ENCODE measurements at regions not wholly inside any gene's neighbourhood (a gene's known extent, or its start where the extent isn't known, plus 50 kb on each side); places are given as distances from the start of the nearest gene placed in this dataset.

GRCh38 chr1:200310824-200311223 lies 99.0 kb downstream of the ZNF281 start:
- Histone ChIP-seq H3K36me3 (ENCODE audit: control insufficient read depth in 2 of 3, insufficient read depth in 3 of 3, low read length in 3 of 3) (no peaks in the 10 kb centered on the region), H3K27ac (ENCODE audit: low read depth in 2 of 2, low read length in 2 of 2) (no peak overlapping the region), H3K4me1 (ENCODE audit: control insufficient read depth in 2 of 3, insufficient read depth in 2 of 3, low read depth in 1 of 3, low read length in 3 of 3) (no peaks in the 10 kb centered on the region), H3K9me3 (ENCODE audit: control insufficient read depth in 2 of 3, insufficient read depth in 1 of 3, low read length in 3 of 3) (no peaks in the 10 kb centered on the region), H3K9ac (ENCODE audit: low read length in 3 of 3) (no peak overlapping the region), H3K4me3 (ENCODE audit: low read length in 3 of 3) (no peak overlapping the region), H3K27me3 (ENCODE audit: control insufficient read depth, insufficient read depth, low read length) (no peaks in the 10 kb centered on the region)
- intact Hi-C loops (cut with DNase I), result no loop called here
- FAIRE-seq, result no peak
- no peak for DNase-seq
- TF ChIP-seq CTCF (IDR thresholded peaks at IDR 0.05; ENCODE audit: borderline replicate concordance, extremely low read depth, insufficient read depth), result no peak

- no peak for FAIRE-seq
- TF ChIP-seq CTCF (IDR thresholded peaks at IDR 0.05; ENCODE audit: borderline replicate concordance, extremely low read depth, insufficient read depth), result no peak
- Histone ChIP-seq H3K27me3 (ENCODE audit: control insufficient read depth, insufficient read depth, low read length) (no peaks in the 10 kb centered on the region), H3K4me1 (ENCODE audit: control insufficient read depth in 2 of 3, insufficient read depth in 2 of 3, low read depth in 1 of 3, low read length in 3 of 3) (no peaks in the 10 kb centered on the region), H3K9ac (ENCODE audit: low read length in 3 of 3) (no peak overlapping the region), H3K27ac (ENCODE audit: low read depth in 2 of 2, low read length in 2 of 2) (no peak overlapping the region), H3K9me3 (ENCODE audit: control insufficient read depth in 2 of 3, insufficient read depth in 1 of 3, low read length in 3 of 3) (no peaks in the 10 kb centered on the region), H3K4me3 (ENCODE audit: low read length in 3 of 3) (no peak overlapping the region), H3K36me3 (ENCODE audit: control insufficient read depth in 2 of 3, insufficient read depth in 3 of 3, low read length in 3 of 3) (no peaks in the 10 kb centered on the region)
- no peak for DNase-seq
- intact Hi-C loops (cut with DNase I), result no loop called here
Observed at GRCh38 chr1:200307755-200308066, 102.1 kb downstream of the ZNF281 start.

- Histone ChIP-seq H3K9ac (ENCODE audit: low read length in 3 of 3) (no peak overlapping the region), H3K36me3 (ENCODE audit: control insufficient read depth in 2 of 3, insufficient read depth in 3 of 3, low read length in 3 of 3) (no peaks in the 10 kb centered on the region), H3K27me3 (ENCODE audit: control insufficient read depth, insufficient read depth, low read length) (no peaks in the 10 kb centered on the region), H3K4me3 (ENCODE audit: low read length in 3 of 3) (no peak overlapping the region), H3K9me3 (ENCODE audit: control insufficient read depth in 2 of 3, insufficient read depth in 1 of 3, low read length in 3 of 3) (no peaks in the 10 kb centered on the region), H3K27ac (ENCODE audit: low read depth in 2 of 2, low read length in 2 of 2) (no peak overlapping the region), H3K4me1 (ENCODE audit: control insufficient read depth in 2 of 3, insufficient read depth in 2 of 3, low read depth in 1 of 3, low read length in 3 of 3) (no peaks in the 10 kb centered on the region)
- FAIRE-seq (no peak), DNase-seq (peak in 2 of 5 donors; percentile 26 to 30)
- peak; percentile 69 for TF ChIP-seq CTCF (IDR thresholded peaks at IDR 0.05; ENCODE audit: borderline replicate concordance, extremely low read depth, insufficient read depth)
- intact Hi-C loops (cut with DNase I), result no loop called here
Observed at GRCh38 chr1:200306944-200307754, 102.7 kb downstream of the ZNF281 start.

- TF ChIP-seq CTCF (IDR thresholded peaks at IDR 0.05; ENCODE audit: borderline replicate concordance, extremely low read depth, insufficient read depth), result no peak
- Histone ChIP-seq H3K4me1 (ENCODE audit: control insufficient read depth in 2 of 3, insufficient read depth in 2 of 3, low read depth in 1 of 3, low read length in 3 of 3) (no peaks in the 10 kb centered on the region), H3K27me3 (ENCODE audit: control insufficient read depth, insufficient read depth, low read length) (peaks cover 3% of the 10 kb centered on the region), H3K4me3 (ENCODE audit: low read length in 3 of 3) (no peak overlapping the region), H3K9ac (ENCODE audit: low read length in 3 of 3) (no peak overlapping the region), H3K36me3 (ENCODE audit: control insufficient read depth in 2 of 3, insufficient read depth in 3 of 3, low read length in 3 of 3) (no peaks in the 10 kb centered on the region), H3K27ac (ENCODE audit: low read depth in 2 of 2, low read length in 2 of 2) (no peak overlapping the region), H3K9me3 (ENCODE audit: control insufficient read depth in 2 of 3, insufficient read depth in 1 of 3, low read length in 3 of 3) (no peaks in the 10 kb centered on the region)
- FAIRE-seq (no peak), DNase-seq (no peak)
- intact Hi-C loops (cut with DNase I), result no loop called here
Observed at GRCh38 chr1:200305806-200306205, 104.0 kb downstream of the ZNF281 start.

Data from kidney (tissue), 13 donors.